Activated T-cell treated with anti-CD3 and anti-CD28 coated beads, Interleukin-2, amount 50 U/mL, for 24 hours (primary cell): ENCODE measurements at regions not wholly inside any gene's neighbourhood (a gene's known extent, or its start where the extent isn't known, plus 50 kb on each side); places are given as distances from the start of the nearest gene placed in this dataset.

Source experiments
- DNase-seq: peaks from one replicate; pipeline ENCODE4 v3.0.0-alpha.2; 2020
- H3K27ac Mint-ChIP-seq: 2 replicates; pipeline ENCODE4 v1.8.0; 2020; ENCODE audit warnings: mild to moderate bottlenecking, mixed read lengths
- H3K27me3 Mint-ChIP-seq: 2 replicates; pipeline ENCODE4 v1.8.0; 2020; ENCODE audit warnings: mixed read lengths
- H3K36me3 Mint-ChIP-seq: 2 replicates; pipeline ENCODE4 v1.8.0; 2020; ENCODE audit warnings: low read depth, mixed read lengths
- H3K4me1 Mint-ChIP-seq: 2 replicates; pipeline ENCODE4 v1.8.0; 2020; ENCODE audit warnings: low read depth, mixed read lengths
- H3K4me3 Mint-ChIP-seq: 2 replicates; pipeline ENCODE4 v1.8.0; 2020; ENCODE audit warnings: mild to moderate bottlenecking, moderate library complexity, mixed read lengths
- H3K9me3 Mint-ChIP-seq: 2 replicates; pipeline ENCODE4 v1.8.0; 2020; ENCODE audit warnings: mixed read lengths

DNA sequence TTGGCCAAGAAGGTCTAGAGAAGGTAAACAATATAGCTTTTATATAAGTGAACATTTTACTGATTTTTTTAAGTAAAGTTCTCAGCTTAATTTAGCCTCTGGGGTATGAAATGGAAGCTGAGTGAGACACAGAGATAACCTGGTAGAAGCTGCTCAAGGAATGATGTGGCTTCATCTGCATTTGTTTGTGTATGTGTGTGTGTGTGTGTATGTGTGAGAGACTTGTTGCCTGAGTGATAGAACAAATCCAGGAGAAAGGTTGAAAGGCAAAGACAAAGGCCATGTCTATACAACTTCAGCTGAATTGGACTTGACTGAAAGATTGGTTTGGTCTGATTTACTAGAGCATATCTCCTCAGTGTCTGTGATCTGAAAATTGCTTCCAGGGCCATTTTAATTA is 63.6 kb downstream of the PCDH7 start:
- DNase-seq = no peak
- Mint-ChIP-seq H3K27me3 (no peaks in the 10 kb centered on the region), H3K9me3 (peaks cover 13% of the 10 kb centered on the region), H3K36me3 (no peaks in the 10 kb centered on the region), H3K4me1 (no peaks in the 10 kb centered on the region), H3K4me3 (no peak overlapping the region), H3K27ac (no peak overlapping the region)

DNA sequence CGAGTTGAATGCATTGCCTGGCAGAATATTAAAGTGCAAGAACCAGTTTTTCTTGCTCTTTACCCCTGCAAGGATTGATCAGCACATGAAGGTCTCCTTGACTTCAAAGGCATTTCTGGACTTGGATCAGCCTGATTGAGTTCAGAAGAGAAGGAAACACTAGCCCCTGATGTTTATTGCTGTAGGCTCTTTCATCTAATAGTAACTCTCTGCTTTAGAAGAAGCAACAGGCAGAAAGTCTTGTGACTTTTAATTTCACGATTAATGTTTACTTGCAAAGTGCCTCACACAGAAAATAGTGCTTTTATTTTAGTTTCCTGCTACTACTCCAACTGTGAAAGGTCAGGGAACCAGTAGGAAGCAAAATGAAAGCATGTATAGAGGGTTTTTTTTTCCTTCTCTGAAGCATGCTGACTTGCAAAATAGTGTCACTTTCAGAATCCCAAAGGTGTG is 69.1 kb downstream of the PCDH7 start:
- no peak overlapping the region for H3K4me3 Mint-ChIP-seq
- H3K36me3 Mint-ChIP-seq = no peaks in the 10 kb centered on the region
- H3K9me3 Mint-ChIP-seq = peaks cover 4% of the 10 kb centered on the region
- H3K4me1 Mint-ChIP-seq = no peaks in the 10 kb centered on the region
- H3K27me3 Mint-ChIP-seq = no peaks in the 10 kb centered on the region
- no peak overlapping the region for H3K27ac Mint-ChIP-seq
- no peak for DNase-seq

DNA sequence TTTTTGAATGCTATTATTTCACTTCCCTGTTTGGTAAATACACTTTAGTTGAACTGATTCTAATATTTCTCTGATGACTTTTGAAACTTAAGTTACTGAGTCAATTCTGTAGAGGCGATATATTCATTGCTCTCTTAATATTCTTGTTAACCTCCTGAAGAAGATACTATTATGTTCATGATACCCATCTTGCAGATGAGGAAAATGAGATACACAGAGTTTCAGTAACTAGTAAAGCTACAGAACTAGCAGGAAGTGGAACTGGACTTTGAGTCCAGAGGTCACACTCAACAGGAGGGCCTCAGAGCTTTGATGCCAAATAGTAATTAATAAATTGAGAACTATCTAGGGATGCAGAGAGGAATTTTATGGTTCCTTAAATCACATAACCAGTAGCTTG is 70.0 kb downstream of the PCDH7 start:
- Mint-ChIP-seq H3K27me3 (no peaks in the 10 kb centered on the region), H3K4me3 (no peak overlapping the region), H3K4me1 (no peaks in the 10 kb centered on the region), H3K27ac (no peak overlapping the region), H3K9me3 (peaks cover 4% of the 10 kb centered on the region), H3K36me3 (no peaks in the 10 kb centered on the region)
- no peak for DNase-seq

DNA sequence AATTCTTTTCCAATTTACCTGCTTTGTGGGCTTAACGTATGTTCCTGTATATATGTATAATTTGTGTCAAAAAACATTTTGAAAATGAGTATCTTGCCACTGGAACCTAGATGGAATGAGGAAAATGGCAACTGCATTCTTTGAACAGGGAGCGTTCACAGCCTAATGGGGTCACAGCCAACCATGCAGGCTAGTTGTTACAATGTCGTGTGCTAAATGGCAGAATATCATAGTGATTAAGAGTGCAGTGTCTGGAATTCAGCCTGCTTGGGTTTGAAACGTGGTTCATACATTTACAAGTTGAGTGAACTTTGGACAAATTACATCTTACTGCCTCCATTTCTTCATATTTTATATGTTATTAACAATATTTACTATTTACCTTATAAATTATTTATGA is 70.8 kb downstream of the PCDH7 start:
- Mint-ChIP-seq H3K36me3 (no peaks in the 10 kb centered on the region), H3K9me3 (peaks cover 4% of the 10 kb centered on the region), H3K27me3 (no peaks in the 10 kb centered on the region), H3K4me3 (no peak overlapping the region), H3K27ac (no peak overlapping the region), H3K4me1 (no peaks in the 10 kb centered on the region)
- DNase-seq = no peak

DNA sequence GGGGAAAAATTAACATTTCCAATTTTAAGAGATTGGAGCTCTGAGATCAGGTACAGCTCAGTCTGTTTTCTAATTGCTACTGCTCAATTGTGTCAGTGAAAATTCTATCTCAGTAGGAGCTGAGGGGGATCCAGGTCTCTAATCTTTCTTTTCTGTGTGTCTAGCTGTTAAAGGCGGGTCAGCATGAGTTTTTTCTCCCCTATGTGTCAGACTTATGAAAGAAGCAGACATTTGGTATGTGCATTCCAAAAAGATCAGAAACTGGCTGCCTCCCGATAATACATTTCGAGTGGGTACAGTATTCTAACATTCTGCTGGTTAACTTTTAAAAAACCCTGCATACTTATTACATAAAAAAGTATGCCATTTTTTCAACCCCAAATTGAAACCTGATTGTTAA is 72.4 kb downstream of the PCDH7 start:
- Mint-ChIP-seq H3K27ac (no peak overlapping the region), H3K4me3 (no peak overlapping the region), H3K27me3 (no peaks in the 10 kb centered on the region), H3K36me3 (no peaks in the 10 kb centered on the region), H3K9me3 (no peaks in the 10 kb centered on the region), H3K4me1 (no peaks in the 10 kb centered on the region)
- no peak for DNase-seq

DNA sequence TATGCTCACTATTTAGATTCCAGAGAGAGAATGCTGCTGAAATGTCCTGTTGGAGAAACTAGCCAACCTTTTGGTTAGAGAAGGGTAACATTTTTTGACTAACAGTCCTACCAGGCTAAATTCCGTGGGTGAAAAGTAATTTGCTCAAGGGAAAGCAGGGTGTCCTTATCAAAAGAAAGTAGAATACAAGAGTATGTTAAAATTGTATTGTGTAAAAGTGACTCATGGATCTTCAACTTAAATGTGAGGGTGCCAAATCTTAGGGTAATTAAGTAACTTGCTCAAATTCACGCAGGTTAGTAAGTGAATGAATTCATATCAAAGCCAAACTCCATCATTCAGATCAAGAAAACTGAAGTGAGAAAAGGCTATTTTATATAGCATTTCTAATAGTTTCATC is 81.7 kb downstream of the PCDH7 start:
- Mint-ChIP-seq H3K9me3 (peaks cover 19% of the 10 kb centered on the region), H3K27me3 (no peaks in the 10 kb centered on the region), H3K36me3 (no peaks in the 10 kb centered on the region), H3K27ac (no peak overlapping the region), H3K4me3 (no peak overlapping the region), H3K4me1 (no peaks in the 10 kb centered on the region)
- no peak for DNase-seq

DNA sequence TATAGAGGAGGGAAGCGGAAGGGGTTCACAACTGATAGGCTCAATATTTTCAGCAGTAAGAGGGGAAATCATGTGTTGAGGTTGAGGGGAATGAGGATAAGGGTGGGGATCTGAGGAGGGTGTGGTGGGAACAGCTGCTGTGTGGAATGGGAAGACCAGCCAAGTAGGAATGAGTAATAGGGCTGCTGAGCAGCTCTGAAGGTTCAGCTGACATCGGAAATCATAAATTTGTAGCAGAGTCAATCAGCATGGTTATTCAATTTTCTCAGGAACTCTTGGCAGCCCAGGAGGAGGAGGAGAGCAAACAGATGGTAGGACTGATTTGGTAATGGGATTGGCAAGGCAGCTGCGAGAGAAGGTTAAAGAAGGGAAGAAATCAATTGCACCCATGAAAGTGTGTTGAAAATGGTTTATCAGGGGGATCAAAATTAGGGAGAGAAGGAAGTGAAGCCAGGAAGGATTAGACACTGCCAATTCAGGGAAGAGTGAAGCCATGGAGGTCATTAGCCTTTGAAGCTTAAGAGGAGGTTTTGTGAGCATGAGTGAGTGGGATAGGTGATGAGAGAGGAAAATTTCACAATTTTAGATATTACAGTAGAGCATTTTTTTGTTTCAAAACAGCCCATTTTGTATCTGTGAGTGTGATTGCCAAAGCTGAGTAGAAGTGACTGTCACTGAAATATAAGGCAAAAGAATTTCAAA is 82.6 kb downstream of the PCDH7 start:
- no peaks in the 10 kb centered on the region for H3K4me1 Mint-ChIP-seq
- peaks cover 20% of the 10 kb centered on the region for H3K9me3 Mint-ChIP-seq
- no peaks in the 10 kb centered on the region for H3K27me3 Mint-ChIP-seq
- no peak overlapping the region for H3K4me3 Mint-ChIP-seq
- DNase-seq = no peak
- H3K27ac Mint-ChIP-seq = no peak overlapping the region
- no peaks in the 10 kb centered on the region for H3K36me3 Mint-ChIP-seq

DNA sequence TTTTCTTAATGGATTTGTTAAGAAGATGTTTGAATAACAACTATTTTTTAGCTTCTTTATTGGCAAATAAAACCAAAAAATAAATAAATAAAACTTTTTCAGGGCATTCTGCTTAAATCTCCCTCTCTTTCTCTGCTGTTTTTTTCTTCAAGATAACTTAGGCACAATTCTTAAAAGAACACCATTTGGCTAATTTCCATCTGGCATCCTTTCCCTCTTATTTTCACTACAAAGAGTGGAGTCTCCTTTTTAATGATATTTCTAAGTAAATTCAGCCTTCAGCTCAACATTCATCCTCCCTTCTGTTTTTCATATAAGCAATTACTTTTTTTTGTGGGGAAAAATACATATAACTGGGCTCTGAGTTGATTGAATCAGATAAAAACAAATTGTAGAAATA is 88.1 kb downstream of the PCDH7 start:
- Mint-ChIP-seq H3K4me1 (no peaks in the 10 kb centered on the region), H3K4me3 (no peak overlapping the region), H3K36me3 (no peaks in the 10 kb centered on the region), H3K27me3 (no peaks in the 10 kb centered on the region), H3K27ac (no peak overlapping the region), H3K9me3 (peaks cover 6% of the 10 kb centered on the region)
- DNase-seq = no peak

DNA sequence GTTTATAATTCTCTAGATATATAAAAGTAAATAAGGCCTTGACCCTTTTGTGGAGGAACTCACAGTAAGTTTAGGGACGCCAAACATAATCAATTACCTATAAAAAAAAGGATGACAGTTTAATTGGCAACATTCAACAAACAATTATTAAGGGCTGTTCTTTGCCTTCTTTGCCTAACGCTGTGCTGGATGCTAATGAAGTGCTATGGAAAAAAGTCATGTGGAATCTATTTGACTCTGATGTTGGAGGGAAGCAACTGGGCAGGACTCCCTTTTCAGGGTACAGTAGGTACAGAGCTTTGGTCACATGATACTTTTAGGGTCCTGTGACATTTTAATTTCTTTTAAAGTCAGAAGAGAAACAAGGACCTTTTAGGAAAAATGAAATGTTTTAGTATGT is 91.1 kb downstream of the PCDH7 start:
- Mint-ChIP-seq H3K27me3 (no peaks in the 10 kb centered on the region), H3K4me3 (no peak overlapping the region), H3K4me1 (no peaks in the 10 kb centered on the region), H3K9me3 (peaks cover 3% of the 10 kb centered on the region), H3K36me3 (no peaks in the 10 kb centered on the region), H3K27ac (no peak overlapping the region)
- no peak for DNase-seq

DNA sequence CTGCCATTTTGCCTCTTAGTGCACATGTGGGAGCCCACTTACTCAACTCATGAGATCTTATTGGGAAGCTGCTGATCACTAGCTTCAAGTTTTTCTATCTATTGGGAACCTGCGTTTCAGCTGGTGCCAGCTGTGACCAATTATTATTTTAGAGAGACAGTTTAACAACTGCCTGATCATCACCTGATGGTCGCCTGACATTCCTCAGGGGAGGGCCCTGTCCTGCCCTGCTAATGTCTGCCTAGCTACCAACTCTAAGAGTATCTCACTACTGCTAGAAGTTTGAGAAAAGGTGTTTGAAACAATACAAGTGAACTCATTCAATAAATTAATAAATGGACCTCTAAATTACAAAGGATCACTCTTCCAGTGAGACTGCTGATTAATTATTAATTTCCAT is 95.5 kb downstream of the PCDH7 start:
- H3K9me3 Mint-ChIP-seq = peaks cover 14% of the 10 kb centered on the region
- H3K27me3 Mint-ChIP-seq = no peaks in the 10 kb centered on the region
- H3K4me1 Mint-ChIP-seq = no peaks in the 10 kb centered on the region
- no peak overlapping the region for H3K27ac Mint-ChIP-seq
- no peak for DNase-seq
- no peak overlapping the region for H3K4me3 Mint-ChIP-seq
- H3K36me3 Mint-ChIP-seq = no peaks in the 10 kb centered on the region

DNA sequence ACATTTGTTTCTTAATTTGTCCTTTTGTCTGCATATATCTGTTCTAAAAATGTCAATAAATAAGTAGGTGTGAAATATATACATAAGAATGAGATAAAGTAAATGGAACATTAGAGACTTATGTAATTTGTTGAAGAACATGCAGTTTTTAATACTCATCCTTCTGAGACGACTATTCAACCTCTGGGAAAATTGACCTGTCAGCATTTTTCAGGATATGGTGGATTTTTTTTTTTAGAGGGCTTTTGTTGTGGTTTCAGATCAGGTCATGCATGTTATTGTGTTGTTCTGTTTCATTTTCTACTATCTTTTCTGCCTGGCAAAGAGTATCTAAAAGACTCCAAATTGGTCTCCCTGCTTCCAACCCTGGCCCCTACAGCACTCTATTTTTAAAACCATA is 97.3 kb downstream of the PCDH7 start:
- no peak for DNase-seq
- H3K27ac Mint-ChIP-seq = no peak overlapping the region
- no peaks in the 10 kb centered on the region for H3K27me3 Mint-ChIP-seq
- H3K4me3 Mint-ChIP-seq = no peak overlapping the region
- H3K36me3 Mint-ChIP-seq = no peaks in the 10 kb centered on the region
- no peaks in the 10 kb centered on the region for H3K4me1 Mint-ChIP-seq
- peaks cover 18% of the 10 kb centered on the region for H3K9me3 Mint-ChIP-seq

DNA sequence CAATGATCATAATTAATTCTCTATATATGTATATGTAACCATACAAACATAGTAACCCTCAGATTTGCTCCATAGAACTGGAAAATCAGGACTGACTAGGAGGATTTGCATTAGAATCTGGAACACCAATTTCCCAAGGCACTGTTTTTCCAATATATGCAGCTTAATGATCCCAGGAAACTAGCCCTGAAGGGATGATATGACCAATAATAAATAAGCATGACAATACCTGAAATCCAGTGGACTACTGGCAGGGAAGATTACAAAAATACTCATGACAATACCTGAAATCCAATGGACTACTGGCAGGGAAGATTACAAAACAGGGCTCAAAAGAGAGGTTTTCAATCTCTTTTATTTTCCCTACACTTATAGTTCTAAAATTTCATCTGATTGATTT is 98.4 kb downstream of the PCDH7 start:
- DNase-seq = no peak
- no peak overlapping the region for H3K4me3 Mint-ChIP-seq
- H3K27ac Mint-ChIP-seq = no peak overlapping the region
- H3K36me3 Mint-ChIP-seq = no peaks in the 10 kb centered on the region
- H3K4me1 Mint-ChIP-seq = no peaks in the 10 kb centered on the region
- peaks cover 18% of the 10 kb centered on the region for H3K9me3 Mint-ChIP-seq
- no peaks in the 10 kb centered on the region for H3K27me3 Mint-ChIP-seq

DNA sequence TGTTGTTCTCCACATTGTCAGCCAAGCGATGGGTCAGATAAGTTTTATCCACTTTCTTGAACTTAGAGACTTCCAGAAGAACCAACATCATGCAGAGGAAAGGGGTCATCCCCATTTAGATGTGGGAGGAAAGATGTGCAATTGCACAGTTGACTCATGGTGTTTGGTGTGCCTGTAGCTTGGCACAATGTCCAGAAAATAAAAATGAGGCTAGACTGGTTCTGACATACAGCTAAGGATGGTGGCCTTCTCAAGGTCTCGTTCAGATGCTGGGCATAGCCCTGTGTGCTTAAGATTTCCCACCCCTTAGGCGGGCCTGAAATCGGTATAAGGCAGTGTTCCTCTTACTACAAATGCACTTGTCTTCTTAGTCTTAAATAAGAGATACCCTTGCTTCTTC is 101.1 kb downstream of the PCDH7 start:
- H3K9me3 Mint-ChIP-seq = peaks cover 18% of the 10 kb centered on the region
- no peak for DNase-seq
- H3K36me3 Mint-ChIP-seq = no peaks in the 10 kb centered on the region
- no peaks in the 10 kb centered on the region for H3K4me1 Mint-ChIP-seq
- H3K27ac Mint-ChIP-seq = no peak overlapping the region
- H3K27me3 Mint-ChIP-seq = no peaks in the 10 kb centered on the region
- H3K4me3 Mint-ChIP-seq = no peak overlapping the region

DNA sequence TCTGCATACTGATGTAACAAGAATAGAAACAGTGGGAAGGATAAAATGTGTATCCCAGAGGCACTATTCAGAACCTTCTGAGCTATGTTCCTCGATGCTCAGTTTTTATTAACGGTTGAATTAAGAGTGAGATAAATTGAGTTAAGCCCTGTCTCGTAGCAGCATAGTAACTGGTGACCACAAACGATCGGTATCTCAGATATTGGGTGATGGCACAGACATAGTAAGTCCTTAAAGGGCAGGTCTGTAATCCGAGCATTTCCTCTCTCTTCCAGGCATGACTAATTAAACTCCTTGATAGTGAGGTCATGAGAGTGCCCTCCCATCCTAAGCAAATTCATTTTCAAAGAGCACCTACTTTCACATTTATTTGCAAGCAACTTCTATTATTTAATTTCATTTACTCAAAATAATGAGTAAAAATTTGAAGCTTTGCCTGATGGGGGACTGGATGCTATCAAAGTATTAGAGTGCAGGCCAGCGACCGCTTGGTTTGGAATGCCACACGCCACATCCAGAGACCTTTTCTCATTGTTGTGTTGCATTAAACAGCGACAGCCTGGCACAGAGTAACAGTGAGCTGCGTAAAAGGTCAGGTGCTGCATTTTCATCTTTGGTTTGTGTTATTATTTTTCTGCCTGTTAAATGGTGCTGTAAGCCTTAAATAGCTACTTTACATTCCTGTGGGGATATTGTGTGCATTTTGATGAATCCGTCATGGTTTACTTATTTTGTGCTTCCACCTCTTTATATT is 101.9 kb downstream of the PCDH7 start:
- H3K4me3 Mint-ChIP-seq = no peak overlapping the region
- no peak overlapping the region for H3K27ac Mint-ChIP-seq
- no peaks in the 10 kb centered on the region for H3K27me3 Mint-ChIP-seq
- no peak for DNase-seq
- peaks cover 18% of the 10 kb centered on the region for H3K9me3 Mint-ChIP-seq
- no peaks in the 10 kb centered on the region for H3K36me3 Mint-ChIP-seq
- no peaks in the 10 kb centered on the region for H3K4me1 Mint-ChIP-seq

DNA sequence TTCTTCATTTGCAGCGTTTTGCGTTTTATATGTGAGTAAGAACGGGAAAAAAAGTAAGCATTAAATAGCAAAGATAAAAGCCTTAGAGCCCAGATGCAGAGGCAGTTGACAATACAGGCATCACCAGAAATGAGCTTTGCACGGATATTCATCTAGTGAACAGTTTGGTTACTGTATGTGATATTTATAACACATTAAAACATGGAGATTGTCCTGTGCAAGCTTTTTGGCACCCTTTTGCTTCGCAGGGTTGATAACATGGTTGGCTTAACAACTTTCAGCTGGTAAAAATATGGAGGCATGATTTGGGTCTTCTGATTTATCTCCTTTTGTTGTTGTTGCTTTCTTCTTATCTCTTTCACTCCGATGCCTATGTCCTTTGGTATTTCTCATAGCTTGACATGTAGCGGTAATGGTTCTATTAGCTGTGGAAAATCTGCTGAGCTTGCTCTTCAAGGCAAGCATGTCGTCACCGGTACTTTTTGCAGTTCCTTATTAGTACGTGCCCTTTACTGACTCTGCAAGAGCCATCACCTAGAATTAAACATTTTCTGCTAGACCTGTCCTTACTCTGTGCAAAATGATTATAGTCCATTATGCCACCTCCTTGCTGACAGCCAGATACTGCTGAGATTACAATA is 102.9 kb downstream of the PCDH7 start:
- Mint-ChIP-seq H3K9me3 (peaks cover 13% of the 10 kb centered on the region), H3K27ac (no peak overlapping the region), H3K4me1 (no peaks in the 10 kb centered on the region), H3K36me3 (no peaks in the 10 kb centered on the region), H3K27me3 (no peaks in the 10 kb centered on the region), H3K4me3 (no peak overlapping the region)
- no peak for DNase-seq
